ENCODE measurements at regions not wholly inside any gene's neighbourhood (a gene's known extent, or its start where the extent isn't known, plus 50 kb on each side); places are given as distances from the start of the nearest gene placed in this dataset.
"Not testable (repeated sequence)": the region's sequence is repeated elsewhere in the genome, so short reads cannot be mapped to it uniquely, and the experiment has no call there.

DNA sequence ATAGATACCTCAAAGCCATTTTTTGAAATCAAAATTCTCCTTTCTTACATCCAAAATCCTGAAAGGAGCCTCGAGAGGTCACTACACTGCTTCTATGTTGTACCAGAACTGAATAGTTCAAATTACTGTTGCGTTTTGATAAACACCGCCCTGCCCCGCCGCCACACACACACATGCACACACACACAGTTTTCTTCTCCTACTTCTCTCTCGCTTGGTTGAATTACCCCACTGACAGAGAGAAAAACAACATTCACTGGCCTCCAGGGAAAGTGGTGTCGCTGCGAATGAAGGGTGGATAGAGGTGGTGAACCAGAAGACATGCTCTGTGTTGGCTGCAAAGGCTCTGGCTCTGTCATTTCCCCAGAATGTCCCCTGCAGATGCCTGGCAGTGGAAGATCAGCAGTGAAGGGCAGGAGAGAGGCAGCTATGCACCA lies 183.4 kb upstream of the RFC3 start:
- DNase-seq = no peak

DNA sequence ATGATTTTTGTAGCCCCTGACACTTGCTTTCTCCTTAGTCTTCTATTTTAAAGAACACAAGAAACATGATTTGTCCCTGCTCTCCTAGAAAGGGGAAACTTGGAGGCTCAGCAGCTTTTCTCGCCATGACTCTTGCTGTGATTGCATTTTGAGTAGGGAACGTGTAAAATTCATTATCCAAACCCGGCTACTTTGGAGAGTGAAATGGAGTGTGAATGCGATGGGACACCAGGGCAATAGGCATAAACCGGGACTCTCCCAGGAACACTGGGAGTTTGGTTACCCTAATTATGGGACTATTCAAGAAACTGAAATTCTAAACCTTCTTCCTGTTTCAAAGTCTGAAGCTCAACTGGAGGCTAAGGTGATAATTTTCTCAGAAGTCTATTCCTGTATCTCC lies 181.7 kb upstream of the RFC3 start:
- no peak for DNase-seq

- DNase-seq = no peak
These were observed 180.8 kb upstream of the RFC3 start for GRCh38 chr13:33636955-33637670.

DNA sequence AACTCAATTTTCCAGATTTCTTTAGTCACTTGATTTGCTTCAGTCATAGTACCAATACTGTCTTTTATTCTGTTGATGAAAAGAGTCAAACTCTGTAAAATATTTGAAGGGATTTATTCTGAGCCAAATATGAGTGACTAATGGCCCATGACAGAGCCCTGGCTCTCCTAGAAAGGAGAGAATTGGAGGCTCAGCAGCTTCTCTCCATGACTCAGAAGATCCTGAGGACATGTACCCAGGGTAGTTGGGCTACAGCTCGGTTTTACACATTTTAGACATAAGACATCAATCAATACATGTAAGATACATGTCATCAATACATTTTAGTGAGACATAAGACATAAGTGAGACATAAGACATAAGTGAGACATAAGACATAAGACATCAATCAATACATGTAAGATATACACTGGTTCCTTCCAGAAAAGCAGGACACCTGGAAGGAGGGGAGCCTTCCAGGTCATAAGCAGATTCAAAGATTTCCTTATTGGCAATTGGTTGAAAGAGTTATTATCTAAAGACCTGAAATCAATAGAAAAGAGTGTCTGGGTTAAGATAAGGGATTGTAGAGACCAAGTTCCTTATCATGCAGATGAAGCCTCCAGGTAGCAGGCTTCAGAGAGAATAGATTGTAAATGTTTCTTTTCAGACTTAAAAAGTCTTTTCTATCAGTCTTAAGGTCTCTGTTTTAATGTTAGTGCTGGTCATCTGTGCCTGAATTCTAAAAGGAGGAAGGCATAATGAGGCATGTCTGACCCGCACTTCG lies 179.8 kb upstream of the RFC3 start:
- DNase-seq = no peak

GRCh38 chr13:33639158-33639557 lies 178.8 kb upstream of the RFC3 start:
- no peak for DNase-seq

DNA sequence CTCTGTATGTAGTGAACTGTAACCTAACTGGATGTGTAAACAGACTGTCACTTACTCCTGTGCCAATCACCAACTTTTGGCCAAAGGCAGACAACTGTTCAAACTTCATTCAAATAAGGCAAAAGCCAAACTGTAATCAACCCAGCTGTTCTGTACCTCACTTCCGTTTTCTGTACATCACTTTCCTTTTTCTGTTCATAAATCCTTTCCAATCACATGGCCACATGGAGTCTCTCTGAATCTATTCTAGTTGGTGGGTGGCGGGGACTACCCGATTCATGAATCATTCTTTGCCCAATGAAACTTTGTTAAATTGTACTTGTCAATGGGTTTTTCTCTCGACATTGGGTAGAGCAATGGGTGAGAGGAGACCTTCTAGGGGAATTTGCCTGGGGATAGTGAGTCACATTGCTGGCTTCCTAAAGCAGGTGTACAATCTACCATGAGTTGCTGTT lies 178.3 kb upstream of the RFC3 start:
- no peak for DNase-seq

GRCh38 chr13:33640832-33641231 lies 177.1 kb upstream of the RFC3 start:
- DNase-seq = no peak

DNA sequence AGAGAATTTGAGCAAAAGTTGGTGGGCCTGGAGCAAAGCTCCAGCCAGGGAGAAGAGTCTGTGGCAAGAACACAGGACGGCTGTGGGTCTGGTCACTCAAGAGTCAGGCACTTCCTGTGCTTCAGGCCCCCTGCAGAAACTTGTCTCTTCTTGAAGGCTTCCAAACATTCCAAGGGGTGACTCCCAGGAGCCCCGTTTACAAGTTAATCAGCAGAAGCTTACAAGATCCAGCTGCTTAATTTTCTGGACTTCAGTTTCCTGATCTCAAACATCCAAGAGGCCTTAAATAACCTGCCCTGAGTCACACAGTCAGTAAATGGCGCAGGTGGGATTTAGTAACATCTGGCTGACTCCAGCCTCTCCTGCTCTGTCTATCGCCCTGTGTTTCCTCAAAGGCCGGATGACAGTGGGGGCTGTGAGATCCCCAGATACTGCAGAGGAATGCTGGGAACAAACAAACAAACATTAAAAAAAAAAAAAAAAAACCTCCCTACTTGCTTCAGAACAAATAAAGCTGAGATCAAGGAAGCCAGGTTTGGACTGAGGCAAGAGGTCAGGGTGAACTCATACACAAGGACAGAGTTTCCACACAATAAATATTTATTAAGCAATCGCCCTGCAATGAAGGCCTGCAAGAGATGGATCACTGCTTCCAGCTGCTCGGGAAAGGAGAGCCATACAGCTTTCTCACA lies 175.4 kb upstream of the RFC3 start:
- no peak for DNase-seq

DNA sequence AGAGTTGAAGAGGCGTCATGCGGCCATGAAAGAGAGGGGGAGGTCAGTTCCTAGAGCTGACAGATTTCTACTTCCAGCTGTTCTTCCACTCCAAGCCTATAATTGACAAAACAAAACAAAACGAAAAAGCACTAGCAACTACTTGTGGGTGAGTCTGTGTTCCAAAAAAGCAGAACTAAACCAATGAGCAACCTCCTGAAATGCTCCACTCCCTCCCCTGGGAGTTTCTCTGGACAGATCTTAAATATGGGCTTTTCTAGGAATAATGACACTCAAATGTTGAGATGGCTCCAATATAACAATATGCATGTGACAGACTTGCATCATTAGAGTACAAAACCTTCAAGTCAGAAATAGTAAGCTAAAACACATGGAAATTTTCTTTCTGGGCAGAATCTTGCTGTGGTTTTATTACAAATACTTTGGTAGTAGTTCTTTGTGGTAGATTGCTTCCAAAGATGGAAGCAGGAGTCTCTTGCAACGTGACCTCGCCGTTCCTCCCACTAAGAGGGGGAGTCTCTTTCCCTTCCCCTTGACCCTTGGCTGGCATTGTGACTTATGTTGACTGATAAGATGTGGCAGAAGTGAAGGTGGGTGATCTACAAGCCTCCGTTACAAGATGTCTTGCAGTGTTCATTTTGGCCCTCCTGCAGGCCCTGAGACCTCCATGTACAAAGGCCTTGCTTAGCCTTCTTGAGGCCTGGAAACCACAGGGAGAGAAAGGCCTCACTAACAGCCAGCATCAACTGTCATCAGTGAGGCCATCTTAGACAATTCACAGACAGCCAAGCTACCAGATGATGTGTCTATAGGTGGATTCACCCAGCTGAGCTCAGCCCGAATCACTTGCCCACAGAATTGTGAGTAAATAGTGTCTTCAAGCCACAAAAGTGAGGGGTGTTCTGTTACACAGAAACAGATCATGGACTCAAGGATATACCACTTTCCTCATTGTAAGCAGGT lies 173.1 kb upstream of the RFC3 start:
- no peak for DNase-seq

- no peak for DNase-seq
These were observed 172.1 kb upstream of the RFC3 start for GRCh38 chr13:33645591-33646554.

DNA sequence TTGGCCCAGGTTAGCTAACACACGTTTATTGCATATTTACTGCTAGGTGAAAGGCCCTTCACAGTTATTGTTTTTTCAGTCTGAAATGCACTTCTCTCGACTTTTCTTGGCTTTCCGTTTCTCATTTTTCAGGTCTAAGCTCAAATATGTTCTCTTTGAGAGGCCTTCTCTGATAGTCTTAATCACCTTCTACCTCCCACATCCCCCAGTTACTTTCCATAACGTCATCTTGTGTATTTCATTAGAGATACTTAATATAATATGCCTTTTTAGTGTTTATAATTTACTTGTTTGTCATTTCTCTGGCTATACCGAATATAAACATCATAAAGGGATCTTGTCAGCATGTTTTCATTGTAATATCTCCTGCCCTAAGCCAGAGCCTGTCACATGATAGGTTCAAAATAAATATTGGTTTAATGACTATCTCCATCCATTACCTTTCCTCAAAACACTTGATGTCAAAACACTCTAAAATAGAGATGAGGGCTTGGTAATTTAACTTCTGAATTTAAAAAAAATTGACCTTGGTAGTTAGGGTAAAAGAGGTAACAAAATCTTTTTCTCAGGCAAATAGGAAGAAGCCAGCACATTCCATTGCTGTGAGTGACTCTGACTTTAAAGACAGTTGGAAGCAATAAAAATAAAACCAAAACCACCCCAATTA lies 168.6 kb upstream of the RFC3 start:
- no peak for DNase-seq

GRCh38 chr13:33651766-33652165 lies 166.2 kb upstream of the RFC3 start:
- no peak for DNase-seq

DNA sequence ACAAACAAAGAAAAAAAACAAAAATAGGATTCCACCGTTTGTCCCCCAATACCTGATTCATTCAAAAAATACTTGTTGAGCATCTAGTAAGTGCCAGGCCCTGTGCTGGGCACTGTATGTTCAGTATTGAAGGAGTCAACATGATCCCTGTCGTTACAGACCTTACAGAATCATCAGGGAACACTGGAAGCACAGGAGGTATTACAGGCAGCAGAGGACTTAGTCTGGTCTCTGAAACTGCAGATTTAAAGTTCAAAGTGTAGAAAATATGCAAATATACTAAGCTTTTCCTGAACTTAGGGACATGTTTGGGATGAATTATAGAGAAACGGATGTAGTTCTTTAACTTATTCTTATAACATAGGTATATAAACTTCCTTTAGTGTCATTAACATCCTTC lies 160.7 kb upstream of the RFC3 start:
- no peak for DNase-seq

DNA sequence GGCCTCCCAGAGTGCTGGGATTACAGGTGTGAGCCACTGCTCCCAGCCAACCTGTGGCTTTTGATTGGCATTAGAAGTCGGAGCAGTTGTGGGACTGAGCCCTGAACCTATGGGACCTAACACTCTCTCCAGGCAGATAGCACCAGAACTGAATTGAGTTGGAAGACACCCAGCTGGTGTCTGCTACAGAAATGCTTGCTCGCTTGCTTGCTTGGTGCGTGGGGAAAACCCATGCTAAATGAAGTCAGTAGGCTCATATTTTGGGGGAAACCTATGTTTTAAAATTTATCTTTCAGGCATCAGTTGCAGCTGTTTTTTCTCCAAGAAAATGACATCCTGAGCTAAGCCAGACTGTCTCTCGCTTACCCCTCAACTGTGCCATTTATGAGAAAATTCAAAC lies 158.5 kb upstream of the RFC3 start:
- no peak for DNase-seq

DNA sequence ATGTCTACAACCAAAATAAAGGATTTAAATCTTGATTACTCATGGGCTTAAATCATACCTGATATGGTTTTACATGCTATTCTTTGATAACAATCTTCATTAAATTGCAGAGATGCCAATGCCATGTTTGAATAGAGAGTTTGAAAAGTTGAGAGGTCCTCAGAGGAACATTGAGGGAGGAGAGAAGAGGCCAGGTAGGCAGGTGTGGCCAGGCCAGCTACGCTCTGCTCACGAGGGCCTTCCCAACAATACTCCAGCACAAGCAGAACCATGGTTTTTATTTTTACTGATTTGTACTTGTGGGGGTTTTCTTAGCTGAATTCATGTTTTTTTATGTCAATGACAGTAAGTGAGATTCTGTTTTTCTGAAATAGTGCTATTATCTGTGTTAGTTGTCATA lies 158.1 kb upstream of the RFC3 start:
- DNase-seq = no peak

GRCh38 chr13:33662392-33662791 lies 155.6 kb upstream of the RFC3 start:
- DNase-seq = no peak

DNA sequence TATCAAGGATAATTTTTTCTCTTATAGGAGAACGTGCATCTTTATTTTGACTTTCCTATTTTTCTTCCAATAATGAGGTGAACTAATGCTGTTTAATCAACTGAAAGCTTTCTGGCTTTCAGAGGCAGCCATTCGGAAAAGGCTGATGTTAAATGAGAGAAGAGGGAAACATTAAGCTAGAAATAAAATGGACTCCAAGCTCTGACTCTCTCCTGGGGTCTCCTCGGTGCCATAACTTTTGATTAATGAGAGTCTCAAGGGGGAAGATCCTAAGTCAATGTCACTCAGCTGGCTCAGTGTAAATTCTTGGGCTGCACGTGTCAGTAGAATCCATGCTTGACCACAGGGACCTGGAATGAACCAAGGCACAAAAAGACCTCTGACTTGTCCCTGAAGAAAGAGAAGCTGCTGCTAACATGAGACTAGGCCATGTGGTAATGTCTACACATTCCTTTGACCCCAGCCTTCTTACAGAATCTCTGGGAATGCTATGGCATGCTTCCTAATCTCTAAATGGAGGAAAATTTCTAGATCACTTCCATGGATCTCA lies 152.2 kb upstream of the RFC3 start:
- no peak for DNase-seq

- DNase-seq = no peak
These were observed 146.4 kb upstream of the RFC3 start for GRCh38 chr13:33671560-33671959.

DNA sequence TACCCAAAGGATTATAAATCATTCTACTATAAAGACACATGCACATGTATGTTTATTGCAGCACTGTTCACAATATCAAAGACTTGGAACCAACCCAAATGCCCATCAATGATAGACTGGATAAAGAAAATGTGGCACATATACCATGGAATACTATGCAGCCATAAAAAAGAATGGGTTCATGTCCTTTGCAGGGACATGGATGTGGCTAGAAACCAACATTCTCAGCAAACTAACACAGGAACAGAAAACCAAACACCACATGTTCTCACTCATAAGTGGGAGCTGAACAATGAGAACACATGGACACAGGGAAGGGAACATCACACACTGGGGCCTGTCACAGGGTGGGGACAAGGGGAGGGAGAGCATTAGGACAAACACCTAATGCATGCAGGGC lies 145.9 kb upstream of the RFC3 start:
- DNase-seq = not testable (repeated sequence)

Data from activated T-cell treated with anti-CD3 and anti-CD28 coated beads, Interleukin-2, amount 50 U/mL, for 1 hour (primary cell).